Esophagus squamous epithelium (tissue), 4 donors: ENCODE measurements at regions not wholly inside any gene's neighbourhood (a gene's known extent, or its start where the extent isn't known, plus 50 kb on each side); places are given as distances from the start of the nearest gene placed in this dataset.

Source experiments
- POLR2A ChIP-seq, 4 donors: fragments of 450-650 bp; IDR thresholded peaks; one replicate each; pipeline ENCODE4 v1.6.1; 2017; ENCODE audit warnings: antibody characterized with exemption in 4 of 4, mild to moderate bottlenecking in 4 of 4, moderate library complexity in 3 of 4
- TF ChIP-seq, protein P1 (sequence below), 6 experiments: fragments of 450-650 bp in 4 of 6; fragments of 200-600 bp in 2 of 6; sonication (generic) in 2 of 6; IDR thresholded peaks; one replicate each; pipeline ENCODE4 v1.5.1; 2016 to 2019; ENCODE audit warnings: antibody characterized with exemption in 6 of 6, mild to moderate bottlenecking in 4 of 6, moderate library complexity in 4 of 6

DNA sequence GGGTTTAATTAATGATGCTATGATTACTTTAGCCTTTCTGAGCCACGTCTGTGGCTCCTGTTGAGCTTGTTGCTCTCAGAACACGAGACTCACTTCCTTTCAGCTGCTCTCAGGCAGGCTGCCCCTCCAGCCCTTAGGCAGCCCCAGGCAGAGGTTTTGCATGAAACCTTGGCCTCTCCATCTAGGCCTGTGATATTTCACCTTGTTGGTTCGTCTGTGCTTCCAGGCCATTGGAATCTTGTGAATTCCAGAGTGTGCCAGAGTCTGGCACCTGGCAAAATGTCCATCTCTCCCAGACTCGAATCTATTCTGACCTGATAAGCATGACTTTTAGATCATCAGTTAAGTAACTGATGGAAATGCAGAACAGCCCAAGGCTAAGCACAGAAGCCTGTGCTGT, 254.1 kb downstream of the LOXHD1 start:
- TF ChIP-seq, protein P1, sequence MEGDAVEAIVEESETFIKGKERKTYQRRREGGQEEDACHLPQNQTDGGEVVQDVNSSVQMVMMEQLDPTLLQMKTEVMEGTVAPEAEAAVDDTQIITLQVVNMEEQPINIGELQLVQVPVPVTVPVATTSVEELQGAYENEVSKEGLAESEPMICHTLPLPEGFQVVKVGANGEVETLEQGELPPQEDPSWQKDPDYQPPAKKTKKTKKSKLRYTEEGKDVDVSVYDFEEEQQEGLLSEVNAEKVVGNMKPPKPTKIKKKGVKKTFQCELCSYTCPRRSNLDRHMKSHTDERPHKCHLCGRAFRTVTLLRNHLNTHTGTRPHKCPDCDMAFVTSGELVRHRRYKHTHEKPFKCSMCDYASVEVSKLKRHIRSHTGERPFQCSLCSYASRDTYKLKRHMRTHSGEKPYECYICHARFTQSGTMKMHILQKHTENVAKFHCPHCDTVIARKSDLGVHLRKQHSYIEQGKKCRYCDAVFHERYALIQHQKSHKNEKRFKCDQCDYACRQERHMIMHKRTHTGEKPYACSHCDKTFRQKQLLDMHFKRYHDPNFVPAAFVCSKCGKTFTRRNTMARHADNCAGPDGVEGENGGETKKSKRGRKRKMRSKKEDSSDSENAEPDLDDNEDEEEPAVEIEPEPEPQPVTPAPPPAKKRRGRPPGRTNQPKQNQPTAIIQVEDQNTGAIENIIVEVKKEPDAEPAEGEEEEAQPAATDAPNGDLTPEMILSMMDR (IDR thresholded peaks at IDR 0.05): no peak
- no peak for TF ChIP-seq POLR2A (IDR thresholded peaks at IDR 0.05)
